Neural cell (in vitro differentiated cells): ENCODE measurements at regions not wholly inside any gene's neighbourhood (a gene's known extent, or its start where the extent isn't known, plus 50 kb on each side); places are given as distances from the start of the nearest gene placed in this dataset.

Source experiments
- H2AFZ ChIP-seq: fragments of 200-600, 300-800 bp; sonication (generic), shearing (Covaris generic); 2 replicates; pipeline ENCODE4 v1.6.0; 2014; ENCODE audit warnings: low read depth, mild to moderate bottlenecking, antibody characterized with exemption, low read length, moderate library complexity
- H3F3A ChIP-seq: fragments of 200-600 bp; shearing (Covaris generic); 2 replicates; pipeline ENCODE4 v1.6.1; 2016; ENCODE audit warnings: mild to moderate bottlenecking, moderate library complexity, mixed read lengths, antibody characterized with exemption, low read length; ENCODE audit not compliant: insufficient read depth, poor library complexity, severe bottlenecking
- H3K27ac ChIP-seq: fragments of 200-600, 300-800 bp; sonication (generic), shearing (Covaris generic); 2 replicates; pipeline ENCODE4 v1.5.1; 2014; ENCODE audit warnings: mild to moderate bottlenecking, low read length, moderate library complexity
- H3K27me3 ChIP-seq: fragments of 300-800, 200-600 bp; sonication (generic), shearing (Covaris generic); 2 replicates; pipeline ENCODE4 v1.6.0; 2014; ENCODE audit warnings: mild to moderate bottlenecking, low read depth, low read length, moderate library complexity; ENCODE audit not compliant: insufficient read depth
- H3K36me3 ChIP-seq: fragments of 300-800, 200-600 bp; sonication (generic), shearing (Covaris generic); 2 replicates; pipeline ENCODE4 v1.5.1; 2014; ENCODE audit warnings: mild to moderate bottlenecking, antibody characterized with exemption, low read length, moderate library complexity; ENCODE audit not compliant: insufficient read depth
- H3K4me2 ChIP-seq: fragments of 300-800, 200-600 bp; sonication (generic), shearing (Covaris generic); 2 replicates; pipeline ENCODE4 v1.6.0; 2014; ENCODE audit warnings: mild to moderate bottlenecking, low read length
- H3K4me3 ChIP-seq: fragments of 300-800, 200-600 bp; sonication (generic), shearing (Covaris generic); 2 replicates; pipeline ENCODE4 v1.5.1; 2014; ENCODE audit warnings: mild to moderate bottlenecking, low read length, moderate library complexity
- H3K79me2 ChIP-seq: fragments of 200-600 bp; shearing (Covaris generic); replicated peaks from 2 replicates; pipeline ENCODE4 v1.6.0; 2014; ENCODE audit warnings: mild to moderate bottlenecking, low read length, moderate library complexity; ENCODE audit not compliant: insufficient read depth
- H3K9ac ChIP-seq: fragments of 300-800, 200-600 bp; sonication (generic), shearing (Covaris generic); 2 replicates; pipeline ENCODE4 v1.6.1; 2016; ENCODE audit warnings: mild to moderate bottlenecking, low read length, mixed read lengths
- H3K9me2 ChIP-seq: fragments of 200-600 bp; shearing (Covaris generic); 2 replicates; pipeline ENCODE4 v1.6.1; 2016; ENCODE audit warnings: mild to moderate bottlenecking, low read length, mixed read lengths; ENCODE audit not compliant: insufficient read depth
- H3K9me3 ChIP-seq: fragments of 200-600, 300-800 bp; sonication (generic), shearing (Covaris generic); 2 replicates; pipeline ENCODE4 v1.6.1; 2016; ENCODE audit warnings: mild to moderate bottlenecking, mixed run types, low read length, moderate library complexity, mixed read lengths
- H4K20me1 ChIP-seq: fragments of 200-600 bp; shearing (Covaris generic); 2 replicates; pipeline ENCODE4 v1.6.1; 2016; ENCODE audit warnings: mild to moderate bottlenecking, mixed run types; ENCODE audit not compliant: insufficient read depth
- EP300 ChIP-seq: fragments of 450-650 bp; conservative IDR thresholded peaks from 2 replicates; pipeline ENCODE4 v1.6.1; 2014; ENCODE audit warnings: antibody characterized with exemption, mild to moderate bottlenecking, moderate library complexity; ENCODE audit not compliant: poor library complexity, severe bottlenecking
- EZH2 ChIP-seq: fragments of 200-600, 300-800 bp; shearing (Covaris generic), sonication (generic); IDR thresholded peaks from 2 replicates; pipeline ENCODE4 v1.6.1; 2014; ENCODE audit warnings: antibody characterized with exemption, low read length, borderline replicate concordance, mild to moderate bottlenecking; ENCODE audit not compliant: insufficient read depth, poor library complexity, severe bottlenecking
- MXI1 ChIP-seq: fragments of 450-650 bp; conservative IDR thresholded peaks from 2 replicates; pipeline ENCODE4 v1.6.1; 2014; ENCODE audit warnings: antibody characterized with exemption, mild to moderate bottlenecking; ENCODE audit not compliant: poor library complexity, severe bottlenecking
- POLR2AphosphoS5 ChIP-seq: IDR thresholded peaks from 2 replicates; pipeline ENCODE4 v1.6.1; 2012
- RAD21 ChIP-seq: fragments of 450-650 bp; conservative IDR thresholded peaks from 2 replicates; pipeline ENCODE4 v1.6.1; 2014; ENCODE audit warnings: antibody characterized with exemption, mild to moderate bottlenecking, moderate library complexity
- SMC3 ChIP-seq: fragments of 450-650 bp; conservative IDR thresholded peaks from 2 replicates; pipeline ENCODE4 v1.6.1; 2014; ENCODE audit warnings: antibody characterized with exemption, mild to moderate bottlenecking, moderate library complexity; ENCODE audit not compliant: poor library complexity
- TAF1 ChIP-seq: IDR thresholded peaks from 2 replicates; pipeline ENCODE4 v1.6.1; 2012; ENCODE audit warnings: low read depth
- TF ChIP-seq, protein P1 (sequence below): fragments of 450-650 bp; IDR thresholded peaks from 2 replicates; pipeline ENCODE4 v1.5.1; 2014; ENCODE audit warnings: antibody characterized with exemption, mild to moderate bottlenecking, moderate library complexity; ENCODE audit not compliant: poor library complexity, severe bottlenecking
- TF ChIP-seq, protein P2 (sequence below): IDR thresholded peaks from 2 replicates; pipeline ENCODE4 v1.6.1; 2012; ENCODE audit warnings: borderline replicate concordance

DNA sequence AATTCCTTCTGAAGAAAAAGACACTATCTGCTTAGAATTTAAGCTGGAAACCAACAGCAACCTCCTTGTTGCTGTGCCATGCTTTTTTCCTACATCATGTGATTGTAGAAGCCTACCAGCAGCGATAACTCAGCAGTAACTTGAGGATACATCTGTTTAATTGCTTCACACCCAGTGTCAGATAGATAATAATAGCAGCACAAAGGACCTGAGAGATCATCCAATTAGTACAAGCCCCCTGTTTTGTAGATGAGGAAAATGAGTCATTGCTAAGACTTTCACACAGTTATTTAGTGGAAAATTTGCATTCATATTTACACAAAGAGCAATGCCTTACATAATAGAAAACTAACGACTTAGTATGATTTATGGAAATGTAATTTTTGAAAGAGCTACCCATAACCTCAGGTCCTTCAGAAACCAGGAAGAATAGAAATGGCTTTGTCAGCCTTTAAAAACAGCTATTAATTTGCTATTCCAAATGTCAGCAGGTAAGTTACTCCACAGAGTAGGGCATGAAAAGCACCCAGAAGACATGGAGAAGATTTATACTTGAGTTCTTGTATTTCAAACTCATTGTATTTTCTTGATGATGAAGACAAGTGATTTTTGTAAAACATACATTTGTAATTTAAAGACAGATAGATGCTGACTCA is 93.7 kb upstream of the SGCG start:
- Histone ChIP-seq H3K36me3 (no peaks in the 10 kb centered on the region), H3K27me3 (no peaks in the 10 kb centered on the region), H3F3A (no peaks in the 10 kb centered on the region), H3K9me3 (no peaks in the 10 kb centered on the region), H2AFZ (no peak overlapping the region), H3K79me2 (no peaks in the 10 kb centered on the region), H3K4me3 (no peak overlapping the region), H3K27ac (no peak overlapping the region), H3K9me2 (no peaks in the 10 kb centered on the region), H4K20me1 (no peaks in the 10 kb centered on the region), H3K4me2 (no peak overlapping the region), H3K9ac (no peak overlapping the region)
- TF ChIP-seq, protein P1, sequence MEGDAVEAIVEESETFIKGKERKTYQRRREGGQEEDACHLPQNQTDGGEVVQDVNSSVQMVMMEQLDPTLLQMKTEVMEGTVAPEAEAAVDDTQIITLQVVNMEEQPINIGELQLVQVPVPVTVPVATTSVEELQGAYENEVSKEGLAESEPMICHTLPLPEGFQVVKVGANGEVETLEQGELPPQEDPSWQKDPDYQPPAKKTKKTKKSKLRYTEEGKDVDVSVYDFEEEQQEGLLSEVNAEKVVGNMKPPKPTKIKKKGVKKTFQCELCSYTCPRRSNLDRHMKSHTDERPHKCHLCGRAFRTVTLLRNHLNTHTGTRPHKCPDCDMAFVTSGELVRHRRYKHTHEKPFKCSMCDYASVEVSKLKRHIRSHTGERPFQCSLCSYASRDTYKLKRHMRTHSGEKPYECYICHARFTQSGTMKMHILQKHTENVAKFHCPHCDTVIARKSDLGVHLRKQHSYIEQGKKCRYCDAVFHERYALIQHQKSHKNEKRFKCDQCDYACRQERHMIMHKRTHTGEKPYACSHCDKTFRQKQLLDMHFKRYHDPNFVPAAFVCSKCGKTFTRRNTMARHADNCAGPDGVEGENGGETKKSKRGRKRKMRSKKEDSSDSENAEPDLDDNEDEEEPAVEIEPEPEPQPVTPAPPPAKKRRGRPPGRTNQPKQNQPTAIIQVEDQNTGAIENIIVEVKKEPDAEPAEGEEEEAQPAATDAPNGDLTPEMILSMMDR = no peak
- TF ChIP-seq MXI1 = no peak

DNA sequence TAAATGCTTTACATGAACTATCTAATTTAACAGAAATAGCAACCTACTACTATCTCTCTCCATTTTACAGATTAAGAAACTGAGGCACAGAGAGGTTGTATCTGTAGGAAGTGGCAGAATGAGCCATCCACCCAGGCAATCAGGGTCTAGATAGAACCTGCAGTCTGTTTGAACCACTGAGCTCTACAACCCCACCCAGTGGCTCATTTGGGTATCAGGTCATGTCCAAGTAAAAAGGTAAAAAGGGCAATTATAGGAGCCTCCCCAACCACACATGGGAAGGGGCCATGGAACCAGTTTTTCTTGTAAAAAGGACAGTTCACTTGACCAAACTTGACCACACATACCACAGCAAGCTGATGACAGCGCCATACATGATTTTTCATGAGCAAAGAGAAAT is 92.9 kb upstream of the SGCG start:
- Histone ChIP-seq H2AFZ (no peak overlapping the region), H3F3A (no peaks in the 10 kb centered on the region), H3K27ac (no peak overlapping the region), H3K9ac (no peak overlapping the region), H4K20me1 (no peaks in the 10 kb centered on the region), H3K4me2 (no peak overlapping the region), H3K9me2 (no peaks in the 10 kb centered on the region), H3K4me3 (no peak overlapping the region), H3K27me3 (no peaks in the 10 kb centered on the region), H3K9me3 (no peaks in the 10 kb centered on the region), H3K36me3 (no peaks in the 10 kb centered on the region), H3K79me2 (no peaks in the 10 kb centered on the region)
- TF ChIP-seq MXI1 = no peak
- no peak for TF ChIP-seq EP300
- TF ChIP-seq POLR2AphosphoS5 = no peak
- TF ChIP-seq, protein P1 = no peak
- TF ChIP-seq TAF1 = no peak
- TF ChIP-seq RAD21 = no peak
- no peak for TF ChIP-seq SMC3
- TF ChIP-seq EZH2 = no peak
- TF ChIP-seq, protein P2, sequence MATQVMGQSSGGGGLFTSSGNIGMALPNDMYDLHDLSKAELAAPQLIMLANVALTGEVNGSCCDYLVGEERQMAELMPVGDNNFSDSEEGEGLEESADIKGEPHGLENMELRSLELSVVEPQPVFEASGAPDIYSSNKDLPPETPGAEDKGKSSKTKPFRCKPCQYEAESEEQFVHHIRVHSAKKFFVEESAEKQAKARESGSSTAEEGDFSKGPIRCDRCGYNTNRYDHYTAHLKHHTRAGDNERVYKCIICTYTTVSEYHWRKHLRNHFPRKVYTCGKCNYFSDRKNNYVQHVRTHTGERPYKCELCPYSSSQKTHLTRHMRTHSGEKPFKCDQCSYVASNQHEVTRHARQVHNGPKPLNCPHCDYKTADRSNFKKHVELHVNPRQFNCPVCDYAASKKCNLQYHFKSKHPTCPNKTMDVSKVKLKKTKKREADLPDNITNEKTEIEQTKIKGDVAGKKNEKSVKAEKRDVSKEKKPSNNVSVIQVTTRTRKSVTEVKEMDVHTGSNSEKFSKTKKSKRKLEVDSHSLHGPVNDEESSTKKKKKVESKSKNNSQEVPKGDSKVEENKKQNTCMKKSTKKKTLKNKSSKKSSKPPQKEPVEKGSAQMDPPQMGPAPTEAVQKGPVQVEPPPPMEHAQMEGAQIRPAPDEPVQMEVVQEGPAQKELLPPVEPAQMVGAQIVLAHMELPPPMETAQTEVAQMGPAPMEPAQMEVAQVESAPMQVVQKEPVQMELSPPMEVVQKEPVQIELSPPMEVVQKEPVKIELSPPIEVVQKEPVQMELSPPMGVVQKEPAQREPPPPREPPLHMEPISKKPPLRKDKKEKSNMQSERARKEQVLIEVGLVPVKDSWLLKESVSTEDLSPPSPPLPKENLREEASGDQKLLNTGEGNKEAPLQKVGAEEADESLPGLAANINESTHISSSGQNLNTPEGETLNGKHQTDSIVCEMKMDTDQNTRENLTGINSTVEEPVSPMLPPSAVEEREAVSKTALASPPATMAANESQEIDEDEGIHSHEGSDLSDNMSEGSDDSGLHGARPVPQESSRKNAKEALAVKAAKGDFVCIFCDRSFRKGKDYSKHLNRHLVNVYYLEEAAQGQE = no peak
